ENCODE measurements at regions not wholly inside any gene's neighbourhood (a gene's known extent, or its start where the extent isn't known, plus 50 kb on each side); places are given as distances from the start of the nearest gene placed in this dataset.

GRCh38 chr2:145360129-145360790 lies 840.3 kb upstream of the ZEB2 start:
- Mint-ChIP-seq H3K4me1 (no peaks in the 10 kb centered on the region), H3K36me3 (ENCODE audit: low read depth) (no peaks in the 10 kb centered on the region), H3K9me3 (no peaks in the 10 kb centered on the region), H3K27me3 (no peaks in the 10 kb centered on the region), H3K4me3 (no peak overlapping the region), H3K27ac (no peak overlapping the region)
- ChIA-PET POLR2A (no interaction called here), CTCF (no interaction called here)
- no peak for DNase-seq

DNA sequence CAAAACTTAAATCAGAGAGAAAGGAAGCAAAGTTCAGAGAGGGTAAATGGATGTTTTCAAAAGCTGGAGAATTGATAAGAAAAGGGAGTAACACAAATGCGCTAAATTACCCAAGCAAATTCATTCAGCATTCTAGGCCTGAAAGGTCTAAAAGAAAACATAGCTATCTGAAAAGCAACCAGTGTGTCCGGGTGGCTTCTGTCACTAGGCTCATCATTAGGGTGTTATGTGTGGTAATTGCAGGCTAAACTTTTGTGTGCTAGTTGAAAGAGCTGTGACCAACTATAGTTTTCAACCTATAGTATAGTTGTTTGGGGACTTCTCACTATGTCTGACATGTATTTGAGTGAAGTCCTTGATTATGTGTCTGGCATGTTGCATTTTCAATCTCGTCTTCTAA lies 839.6 kb upstream of the ZEB2 start:
- ChIA-PET CTCF (no interaction called here), POLR2A (no interaction called here)
- no peaks in the 10 kb centered on the region for H3K4me1 Mint-ChIP-seq

DNA sequence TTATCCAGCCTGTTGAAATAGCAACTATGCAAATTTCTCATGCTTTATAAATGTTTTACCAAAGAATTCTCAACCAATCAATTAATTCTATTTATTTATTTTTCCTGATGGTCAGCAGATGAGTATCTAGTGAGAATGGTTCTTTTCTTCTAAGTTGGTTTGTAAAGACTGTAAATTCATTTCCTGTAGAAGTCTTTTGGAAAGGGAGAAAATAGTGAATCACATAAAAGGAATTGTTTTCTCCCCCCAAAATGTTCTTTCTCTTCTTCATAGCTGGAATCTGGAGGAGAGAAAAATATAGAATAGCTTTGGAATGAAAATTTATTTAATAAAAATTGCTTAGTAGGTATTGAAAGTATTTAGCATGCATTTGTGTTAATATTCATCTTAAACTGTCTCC lies 836.1 kb upstream of the ZEB2 start:
- Mint-ChIP-seq H3K36me3 (ENCODE audit: low read depth) (no peaks in the 10 kb centered on the region), H3K9me3 (no peaks in the 10 kb centered on the region), H3K4me1 (no peaks in the 10 kb centered on the region), H3K27me3 (no peaks in the 10 kb centered on the region), H3K27ac (no peak overlapping the region), H3K4me3 (no peak overlapping the region)
- DNase-seq, result no peak
- ChIA-PET CTCF (no interaction called here), POLR2A (interaction anchor here (0.7 kb wide), 1 partner anchor 50 kb away, joined by 3 read pairs; no protein-coding TSS in a partner anchor)

More for the DNA sequence above, 839.6 kb upstream of the ZEB2 start:
- Mint-ChIP-seq H3K9me3 (no peaks in the 10 kb centered on the region), H3K4me3 (no peak overlapping the region), H3K36me3 (ENCODE audit: low read depth) (no peaks in the 10 kb centered on the region), H3K27ac (no peak overlapping the region), H3K27me3 (no peaks in the 10 kb centered on the region)
- DNase-seq, result no peak

GRCh38 chr2:145352484-145352883 lies 832.6 kb upstream of the ZEB2 start:
- no peaks in the 10 kb centered on the region for H3K4me1 Mint-ChIP-seq
- POLR2A ChIA-PET, result no interaction called here
- no peaks in the 10 kb centered on the region for H3K9me3 Mint-ChIP-seq
- no peaks in the 10 kb centered on the region for H3K27me3 Mint-ChIP-seq
- no peak for DNase-seq
- no peaks in the 10 kb centered on the region for H3K36me3 Mint-ChIP-seq (ENCODE audit: low read depth)
- CTCF ChIA-PET, result no interaction called here
- no peak overlapping the region for H3K4me3 Mint-ChIP-seq
- H3K27ac Mint-ChIP-seq, result no peak overlapping the region

- Mint-ChIP-seq H3K4me3 (no peak overlapping the region), H3K9me3 (no peaks in the 10 kb centered on the region), H3K27ac (no peak overlapping the region), H3K4me1 (no peaks in the 10 kb centered on the region), H3K27me3 (no peaks in the 10 kb centered on the region), H3K36me3 (ENCODE audit: low read depth) (no peaks in the 10 kb centered on the region)
- CTCF ChIA-PET, result no interaction called here
- POLR2A ChIA-PET, result no interaction called here
- no peak for DNase-seq
Observed at GRCh38 chr2:145351864-145352425, 832.0 kb upstream of the ZEB2 start.

DNA sequence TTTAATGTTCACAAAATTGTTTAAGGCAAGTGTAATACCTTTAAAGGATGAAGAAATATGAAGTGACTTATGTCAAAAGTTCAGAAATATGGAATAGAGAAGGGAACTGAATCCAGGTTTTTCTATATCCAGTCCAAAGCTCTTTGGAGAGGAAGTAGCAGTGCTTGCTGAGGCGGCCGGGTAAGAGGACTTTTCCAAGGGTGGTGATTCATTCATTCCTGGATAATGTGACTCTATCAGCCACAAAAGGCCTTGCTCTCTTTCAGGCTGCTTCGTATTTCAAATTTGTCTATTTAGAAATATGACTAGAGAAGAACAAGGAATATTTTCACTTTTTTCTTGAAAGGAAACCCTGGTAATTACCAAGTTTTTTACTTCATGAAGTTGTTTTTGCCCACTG lies 830.1 kb upstream of the ZEB2 start:
- Mint-ChIP-seq H3K27me3 (no peaks in the 10 kb centered on the region), H3K27ac (no peak overlapping the region), H3K9me3 (no peaks in the 10 kb centered on the region), H3K4me1 (no peaks in the 10 kb centered on the region), H3K4me3 (no peak overlapping the region), H3K36me3 (ENCODE audit: low read depth) (no peaks in the 10 kb centered on the region)
- CTCF ChIA-PET, result no interaction called here
- no peak for DNase-seq
- POLR2A ChIA-PET, result no interaction called here

DNA sequence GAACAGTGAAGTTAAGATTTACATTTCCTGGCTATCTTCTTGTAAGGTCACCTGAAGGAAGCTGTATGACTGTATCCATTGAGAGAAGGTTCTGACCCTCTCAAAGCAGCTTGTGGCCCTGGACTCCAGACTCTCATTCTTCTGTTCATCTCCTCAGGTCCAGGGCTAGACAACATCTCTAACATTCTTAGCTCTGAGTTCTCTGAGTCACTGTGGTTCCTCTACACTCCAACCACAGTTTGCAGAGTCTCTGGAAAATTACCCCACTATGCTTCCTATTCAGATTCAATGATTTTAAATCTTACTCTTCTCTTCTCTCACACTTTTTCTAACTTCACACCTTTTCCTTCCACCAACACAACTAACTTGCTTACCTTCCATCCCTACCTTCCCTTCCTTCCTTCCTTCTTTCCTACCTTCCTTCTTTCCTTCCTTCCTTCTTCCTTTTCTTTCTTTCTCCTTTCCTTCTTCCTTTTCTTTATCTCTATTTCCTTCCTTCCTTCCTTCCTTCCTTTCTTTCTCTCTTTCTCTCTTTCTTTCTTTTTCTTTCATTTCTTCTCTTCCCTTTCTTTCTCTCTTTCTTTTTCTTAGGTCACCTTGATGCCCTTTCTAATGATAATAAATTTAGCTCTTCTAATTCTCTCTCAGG lies 824.3 kb upstream of the ZEB2 start:
- Mint-ChIP-seq H3K4me1 (no peaks in the 10 kb centered on the region), H3K4me3 (no peak overlapping the region), H3K9me3 (peaks cover 6% of the 10 kb centered on the region), H3K27me3 (no peaks in the 10 kb centered on the region), H3K36me3 (ENCODE audit: low read depth) (no peaks in the 10 kb centered on the region), H3K27ac (no peak overlapping the region)
- ChIA-PET POLR2A (no interaction called here), CTCF (no interaction called here)
- no peak for DNase-seq

GRCh38 chr2:145343287-145343686 lies 823.4 kb upstream of the ZEB2 start:
- ChIA-PET CTCF (no interaction called here), POLR2A (no interaction called here)
- Mint-ChIP-seq H3K36me3 (ENCODE audit: low read depth) (no peaks in the 10 kb centered on the region), H3K4me3 (no peak overlapping the region), H3K27ac (no peak overlapping the region), H3K9me3 (peaks cover 6% of the 10 kb centered on the region), H3K27me3 (no peaks in the 10 kb centered on the region), H3K4me1 (no peaks in the 10 kb centered on the region)
- no peak for DNase-seq

GRCh38 chr2:145341536-145341935 lies 821.6 kb upstream of the ZEB2 start:
- H3K9me3 Mint-ChIP-seq, result peaks cover 6% of the 10 kb centered on the region
- H3K4me1 Mint-ChIP-seq, result no peaks in the 10 kb centered on the region
- no peak overlapping the region for H3K4me3 Mint-ChIP-seq
- CTCF ChIA-PET, result no interaction called here
- no peak overlapping the region for H3K27ac Mint-ChIP-seq
- no peaks in the 10 kb centered on the region for H3K36me3 Mint-ChIP-seq (ENCODE audit: low read depth)
- POLR2A ChIA-PET, result no interaction called here
- no peak for DNase-seq
- H3K27me3 Mint-ChIP-seq, result no peaks in the 10 kb centered on the region

DNA sequence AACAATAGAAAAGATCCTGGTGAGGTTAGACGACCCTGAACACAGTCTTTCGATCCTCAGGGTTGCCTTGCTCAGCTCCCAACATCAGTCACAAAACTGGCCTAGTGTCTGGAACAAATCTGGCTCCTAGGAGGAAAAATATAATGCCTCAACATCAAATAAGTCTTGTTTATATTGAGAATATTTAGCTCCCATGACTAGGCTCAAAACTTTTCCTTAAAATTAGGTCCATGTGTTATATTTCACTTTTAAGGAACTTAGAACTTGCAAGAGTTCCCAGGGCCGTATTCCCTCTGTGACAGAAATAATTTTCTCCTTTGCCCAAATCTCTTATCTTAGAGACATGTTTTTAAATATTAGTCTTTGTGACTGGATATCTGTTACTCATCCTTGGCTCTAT lies 819.7 kb upstream of the ZEB2 start:
- Mint-ChIP-seq H3K4me3 (no peak overlapping the region), H3K36me3 (ENCODE audit: low read depth) (no peaks in the 10 kb centered on the region), H3K27me3 (no peaks in the 10 kb centered on the region), H3K4me1 (no peaks in the 10 kb centered on the region), H3K27ac (no peak overlapping the region), H3K9me3 (peaks cover 6% of the 10 kb centered on the region)
- POLR2A ChIA-PET, result no interaction called here
- DNase-seq, result no peak
- CTCF ChIA-PET, result no interaction called here

GRCh38 chr2:145332210-145332898 lies 812.4 kb upstream of the ZEB2 start:
- Mint-ChIP-seq H3K9me3 (no peaks in the 10 kb centered on the region), H3K36me3 (ENCODE audit: low read depth) (no peaks in the 10 kb centered on the region), H3K4me3 (no peak overlapping the region), H3K4me1 (no peaks in the 10 kb centered on the region), H3K27ac (no peak overlapping the region), H3K27me3 (no peaks in the 10 kb centered on the region)
- no peak for DNase-seq
- ChIA-PET POLR2A (no interaction called here), CTCF (no interaction called here)

DNA sequence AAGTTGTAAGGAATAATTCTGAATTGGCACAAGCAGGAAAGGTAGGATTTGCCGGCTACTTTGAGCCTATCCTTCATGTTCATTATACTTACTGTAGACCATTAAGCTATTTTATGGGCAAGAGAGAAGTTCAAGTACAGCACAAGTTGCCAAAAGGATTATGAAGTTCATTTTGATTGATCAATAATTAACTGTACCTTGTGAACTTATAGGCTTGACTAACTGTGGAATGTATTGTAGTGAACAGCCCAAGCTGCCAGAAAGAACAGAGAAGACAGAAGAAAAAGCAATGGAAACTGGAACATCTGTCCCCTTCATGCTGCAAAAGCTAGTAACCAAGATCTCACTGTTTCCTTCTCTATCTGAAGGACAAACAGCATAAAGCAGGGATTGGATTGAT lies 810.1 kb upstream of the ZEB2 start:
- H3K36me3 Mint-ChIP-seq (ENCODE audit: low read depth), result no peaks in the 10 kb centered on the region
- H3K27me3 Mint-ChIP-seq, result no peaks in the 10 kb centered on the region
- ChIA-PET CTCF (no interaction called here), POLR2A (no interaction called here)
- H3K4me3 Mint-ChIP-seq, result no peak overlapping the region
- H3K9me3 Mint-ChIP-seq, result no peaks in the 10 kb centered on the region
- no peak for DNase-seq
- H3K4me1 Mint-ChIP-seq, result peaks cover 1% of the 10 kb centered on the region
- no peak overlapping the region for H3K27ac Mint-ChIP-seq

DNA sequence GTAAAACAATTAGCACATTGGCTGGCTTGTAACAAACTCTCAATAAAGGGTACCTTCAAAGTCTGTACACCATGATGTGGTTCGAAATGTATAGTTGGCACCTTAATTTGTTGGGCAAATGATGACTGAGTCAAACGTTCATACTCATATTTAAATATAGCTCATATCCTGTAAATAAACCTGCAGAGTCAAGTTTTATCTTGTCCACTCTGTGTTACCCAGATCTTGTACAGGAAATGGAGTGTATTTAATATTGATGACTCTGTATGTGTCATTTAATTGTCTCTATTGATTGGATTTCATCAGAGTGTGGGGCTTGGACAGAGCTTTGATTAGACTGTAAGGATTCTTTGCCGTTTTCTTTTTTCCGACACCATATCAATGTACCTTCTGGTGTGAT lies 805.6 kb upstream of the ZEB2 start:
- Mint-ChIP-seq H3K27ac (no peak overlapping the region), H3K27me3 (peaks cover 3% of the 10 kb centered on the region), H3K9me3 (no peaks in the 10 kb centered on the region), H3K4me1 (peaks cover 15% of the 10 kb centered on the region), H3K4me3 (no peak overlapping the region), H3K36me3 (ENCODE audit: low read depth) (no peaks in the 10 kb centered on the region)
- DNase-seq, result no peak
- POLR2A ChIA-PET, result interaction anchor here (0.6 kb wide), 1 partner anchor 156 kb away, joined by 3 read pairs; no protein-coding TSS in a partner anchor
- CTCF ChIA-PET, result no interaction called here

DNA sequence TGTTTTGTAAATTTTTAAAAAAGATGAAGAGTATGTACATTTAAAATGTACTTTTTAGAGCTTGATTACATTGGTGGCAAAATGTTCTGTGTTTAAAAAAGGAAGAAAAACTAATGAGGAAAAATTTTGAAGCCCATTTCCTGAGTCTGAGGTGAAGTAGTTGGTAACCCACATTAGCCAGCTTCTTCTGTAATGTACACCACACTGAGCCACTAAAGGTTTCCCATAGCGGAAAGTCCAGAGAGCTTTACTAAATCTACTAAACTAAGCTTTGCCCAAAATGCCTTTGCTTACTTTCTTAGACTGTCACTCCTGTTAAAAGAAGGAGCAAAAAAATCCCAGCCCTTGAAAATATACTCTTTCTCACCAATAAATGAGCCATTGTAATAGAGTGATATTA lies 804.8 kb upstream of the ZEB2 start:
- Mint-ChIP-seq H3K36me3 (ENCODE audit: low read depth) (no peaks in the 10 kb centered on the region), H3K4me1 (peaks cover 15% of the 10 kb centered on the region), H3K4me3 (no peak overlapping the region), H3K27ac (no peak overlapping the region), H3K9me3 (no peaks in the 10 kb centered on the region), H3K27me3 (peaks cover 3% of the 10 kb centered on the region)
- CTCF ChIA-PET, result no interaction called here
- DNase-seq, result no peak
- POLR2A ChIA-PET, result interaction anchor here (0.6 kb wide), 1 partner anchor 157 kb away, joined by 3 read pairs; no protein-coding TSS in a partner anchor
